GM19468 (cell line): ENCODE measurements at regions not wholly inside any gene's neighbourhood (a gene's known extent, or its start where the extent isn't known, plus 50 kb on each side); places are given as distances from the start of the nearest gene placed in this dataset.
"Not testable (repeated sequence)": the region's sequence is repeated elsewhere in the genome, so short reads cannot be mapped to it uniquely, and the experiment has no call there.

Source experiments
- ATAC-seq: cut with Tn5 transposase; IDR thresholded peaks from one replicate; pipeline ENCODE4 v1.9.1; 2021; ENCODE audit warnings: mild to moderate bottlenecking, moderate library complexity, moderate number of reproducible peaks; ENCODE audit not compliant: unreplicated experiment; ENCODE audit errors: extremely low read depth

- no peak for ATAC-seq
These were observed 80.7 kb upstream of the GRAMD1B start for GRCh38 chr11:123349382-123349781.

GRCh38 chr11:123344790-123345357, 85.2 kb upstream of the GRAMD1B start:
- no peak for ATAC-seq

GRCh38 chr11:123344188-123344587, 85.9 kb upstream of the GRAMD1B start:
- ATAC-seq: not testable (repeated sequence)

- no peak for ATAC-seq
These were observed 90.9 kb upstream of the GRAMD1B start for GRCh38 chr11:123338997-123339752.

- no peak for ATAC-seq
These were observed 91.7 kb upstream of the GRAMD1B start for GRCh38 chr11:123338266-123338800.

GRCh38 chr11:123334925-123335324, 95.1 kb upstream of the GRAMD1B start:
- no peak for ATAC-seq

- not testable (repeated sequence) for ATAC-seq
These were observed 97.5 kb upstream of the GRAMD1B start for GRCh38 chr11:123332577-123332976.

GRCh38 chr11:123330948-123331347, 99.1 kb upstream of the GRAMD1B start:
- ATAC-seq: no peak

GRCh38 chr11:123330471-123330870, 99.6 kb upstream of the GRAMD1B start:
- ATAC-seq: no peak

- ATAC-seq: no peak
These were observed 100.0 kb upstream of the GRAMD1B start for GRCh38 chr11:123330071-123330470.

GRCh38 chr11:123328281-123328867, 101.7 kb upstream of the GRAMD1B start:
- no peak for ATAC-seq

- ATAC-seq: no peak
These were observed 104.5 kb upstream of the GRAMD1B start for GRCh38 chr11:123325533-123325932.

- no peak for ATAC-seq
These were observed 106.5 kb upstream of the GRAMD1B start for GRCh38 chr11:123323568-123323967.

GRCh38 chr11:123321636-123322035, 108.4 kb upstream of the GRAMD1B start:
- ATAC-seq: no peak

GRCh38 chr11:123318623-123319022, 111.4 kb upstream of the GRAMD1B start:
- ATAC-seq: no peak

- ATAC-seq: not testable (repeated sequence)
These were observed 111.9 kb upstream of the GRAMD1B start for GRCh38 chr11:123318132-123318531.

- ATAC-seq: no peak
These were observed 114.1 kb upstream of the GRAMD1B start for GRCh38 chr11:123316003-123316402.

GRCh38 chr11:123314972-123315371, 115.1 kb upstream of the GRAMD1B start:
- ATAC-seq: no peak

- no peak for ATAC-seq
These were observed 116.8 kb upstream of the GRAMD1B start for GRCh38 chr11:123313262-123313661.

- ATAC-seq: no peak
These were observed 113.0 kb upstream of the CLMP start for GRCh38 chr11:123308077-123308476.

- ATAC-seq: no peak
These were observed 112.2 kb upstream of the CLMP start for GRCh38 chr11:123307276-123307675.
